ENCODE measurements at regions not wholly inside any gene's neighbourhood (a gene's known extent, or its start where the extent isn't known, plus 50 kb on each side); places are given as distances from the start of the nearest gene placed in this dataset.

- H3K4me3 ChIP-seq, result no peak overlapping the region
- H3K36me3 ChIP-seq, result no peaks in the 10 kb centered on the region
- peaks cover 3% of the 10 kb centered on the region for H3K4me1 ChIP-seq
- WGBS, result 50% methylated on average over 4 of the region's 4 CpGs
- no peak for DNase-seq (ENCODE audit: low spot score in 2 of 2)
- no peaks in the 10 kb centered on the region for H3K27me3 ChIP-seq
- H3K9me3 ChIP-seq, result no peaks in the 10 kb centered on the region
- TF ChIP-seq POLR2AphosphoS5 (IDR thresholded peaks at IDR 0.05), result no peak
- TF ChIP-seq CTCF (IDR thresholded peaks at IDR 0.05), result no peak
- no peak for TF ChIP-seq POLR2A (IDR thresholded peaks at IDR 0.05)
- TF ChIP-seq EP300 (IDR thresholded peaks at IDR 0.05), result no peak
- peak overlapping the region; percentile 62 for H3K27ac ChIP-seq
Observed at GRCh38 chr9:91151718-91152095, 210.0 kb downstream of the AUH start.

DNA sequence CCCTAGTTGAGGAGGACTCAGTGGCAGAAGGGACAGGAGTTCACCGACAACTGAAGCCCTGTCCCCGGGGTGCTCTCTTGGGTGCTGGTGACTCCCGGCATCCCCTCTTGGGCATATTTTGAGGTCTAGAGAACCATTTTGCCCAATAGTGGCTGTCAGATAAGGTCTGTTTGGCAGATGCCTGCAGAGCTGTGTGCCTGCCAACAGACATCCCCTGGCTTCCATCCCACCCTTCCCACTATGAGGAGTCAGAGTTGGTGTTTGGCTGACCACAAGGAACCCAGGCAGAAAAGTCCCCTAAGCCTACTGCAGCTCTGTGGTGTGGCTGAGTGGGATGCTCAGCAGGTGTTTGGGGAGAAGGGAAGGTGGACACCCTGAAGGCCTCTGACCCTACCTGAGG, 207.0 kb downstream of the AUH start:
- H3K4me1 ChIP-seq, result peaks cover 3% of the 10 kb centered on the region
- DNase-seq (ENCODE audit: low spot score in 2 of 2), result no peak
- H3K27ac ChIP-seq, result no peak overlapping the region
- no peaks in the 10 kb centered on the region for H3K36me3 ChIP-seq
- TF ChIP-seq POLR2AphosphoS5 (IDR thresholded peaks at IDR 0.05) (no peak), POLR2A (IDR thresholded peaks at IDR 0.05) (no peak), EP300 (IDR thresholded peaks at IDR 0.05) (no peak), CTCF (IDR thresholded peaks at IDR 0.05) (no peak)
- no peaks in the 10 kb centered on the region for H3K9me3 ChIP-seq
- H3K4me3 ChIP-seq, result no peak overlapping the region
- H3K27me3 ChIP-seq, result no peaks in the 10 kb centered on the region
- 93% methylated on average over 3 of the region's 3 CpGs for WGBS

DNA sequence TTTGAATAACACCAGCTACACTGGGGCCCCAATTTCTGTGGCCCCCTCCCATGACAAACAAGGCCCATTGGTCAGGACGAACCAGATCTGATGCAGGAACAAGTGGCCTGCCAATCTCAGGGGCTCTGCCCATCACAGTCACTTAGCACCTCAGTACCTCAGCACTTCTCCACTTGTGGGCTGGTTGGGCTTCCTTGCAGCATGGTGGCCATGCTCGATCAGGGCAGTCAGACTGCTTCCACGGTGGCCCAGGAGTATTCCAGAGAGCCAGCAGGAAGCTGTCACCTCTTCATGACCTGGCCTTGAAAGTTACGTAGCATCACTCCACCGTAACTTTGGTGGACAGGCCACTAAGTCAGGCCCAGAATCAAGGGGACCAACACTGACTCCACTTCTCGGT, 206.5 kb downstream of the AUH start:
- no peak for TF ChIP-seq CTCF (IDR thresholded peaks at IDR 0.05)
- TF ChIP-seq POLR2AphosphoS5 (IDR thresholded peaks at IDR 0.05), result no peak
- TF ChIP-seq EP300 (IDR thresholded peaks at IDR 0.05), result no peak
- no peak for TF ChIP-seq POLR2A (IDR thresholded peaks at IDR 0.05)
- H3K4me1 ChIP-seq, result peaks cover 3% of the 10 kb centered on the region
- no peak overlapping the region for H3K27ac ChIP-seq
- no peaks in the 10 kb centered on the region for H3K9me3 ChIP-seq
- no peaks in the 10 kb centered on the region for H3K36me3 ChIP-seq
- 91% methylated on average over 6 of the region's 6 CpGs for WGBS
- H3K4me3 ChIP-seq, result no peak overlapping the region
- H3K27me3 ChIP-seq, result no peaks in the 10 kb centered on the region
- no peak for DNase-seq (ENCODE audit: low spot score in 2 of 2)

DNA sequence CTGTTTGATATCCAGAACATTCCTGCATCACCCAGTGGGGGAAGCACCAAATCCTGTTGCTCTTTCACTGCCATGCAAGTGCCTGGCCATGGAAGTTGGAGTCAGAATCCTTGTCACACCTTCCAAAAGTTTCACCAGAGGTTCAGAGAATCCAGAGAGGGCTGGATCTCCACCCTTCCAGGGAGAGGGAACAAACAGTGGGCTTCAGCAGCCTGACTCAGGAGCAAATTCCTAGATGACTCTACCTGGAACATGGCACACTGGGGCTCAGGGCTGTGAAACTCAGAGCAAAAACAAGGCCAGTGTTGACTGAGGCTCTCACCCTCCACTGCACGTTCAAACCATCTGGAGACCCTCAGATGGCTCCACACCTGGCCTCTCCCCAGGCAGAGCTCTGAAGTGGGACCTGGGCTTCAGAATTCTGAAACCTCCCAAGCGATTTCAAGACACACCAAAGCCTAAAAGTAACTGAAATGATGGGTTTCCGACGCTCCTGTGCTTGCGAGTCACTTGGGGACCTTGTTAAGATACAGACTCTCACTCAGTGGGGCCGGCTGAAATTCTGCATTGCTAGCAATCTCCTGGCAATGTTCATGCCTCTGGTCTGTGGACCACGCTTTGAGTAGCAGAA, 205.9 kb downstream of the AUH start:
- WGBS, result 93% methylated on average over 7 of the region's 7 CpGs
- Histone ChIP-seq H3K27ac (no peak overlapping the region), H3K4me3 (no peak overlapping the region), H3K27me3 (no peaks in the 10 kb centered on the region), H3K4me1 (peaks cover 3% of the 10 kb centered on the region), H3K36me3 (no peaks in the 10 kb centered on the region), H3K9me3 (no peaks in the 10 kb centered on the region)
- TF ChIP-seq POLR2AphosphoS5 (IDR thresholded peaks at IDR 0.05) (no peak), EP300 (IDR thresholded peaks at IDR 0.05) (no peak), POLR2A (IDR thresholded peaks at IDR 0.05) (no peak), CTCF (IDR thresholded peaks at IDR 0.05) (no peak)
- no peak for DNase-seq (ENCODE audit: low spot score in 2 of 2)

DNA sequence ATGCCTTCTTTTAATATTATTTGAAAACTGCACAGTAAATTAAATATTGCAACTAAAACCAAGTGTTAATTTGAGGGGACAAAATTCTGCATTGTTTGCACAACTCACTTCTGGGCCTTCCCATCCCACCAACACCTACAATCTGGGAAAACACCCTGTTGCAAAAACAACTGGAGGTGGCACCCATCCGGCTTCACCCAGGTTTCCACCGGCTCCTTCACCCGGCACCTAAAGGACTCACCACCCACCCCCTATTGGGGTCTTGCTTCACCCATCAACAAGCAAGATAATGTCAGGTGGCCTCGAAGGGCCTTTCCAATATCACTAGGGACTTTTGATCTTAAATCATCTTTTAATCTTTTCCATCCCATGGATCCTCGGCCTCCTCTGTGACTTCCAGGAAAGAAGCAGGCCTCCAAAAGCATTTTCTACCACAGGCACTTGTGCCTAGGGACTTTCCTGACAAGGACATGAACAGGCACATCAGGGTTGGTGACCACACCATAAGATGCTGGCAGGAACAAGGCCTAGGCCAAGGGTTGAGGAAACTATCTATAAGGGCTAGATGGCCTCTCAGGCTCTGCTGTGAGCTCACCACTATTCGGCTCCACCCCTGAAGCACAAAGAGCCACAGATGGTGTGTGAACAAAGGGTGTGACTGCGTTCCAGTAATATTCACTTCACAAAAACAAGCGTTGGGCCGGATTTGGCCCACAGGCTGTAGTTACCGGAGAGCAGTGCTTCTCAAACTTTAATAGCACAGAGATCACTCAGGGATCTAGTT, 205.1 kb downstream of the AUH start:
- H3K27ac ChIP-seq, result no peak overlapping the region
- no peak for DNase-seq (ENCODE audit: low spot score in 2 of 2)
- peaks cover 2% of the 10 kb centered on the region for H3K4me1 ChIP-seq
- no peaks in the 10 kb centered on the region for H3K27me3 ChIP-seq
- 64% methylated on average over 10 of the region's 10 CpGs for WGBS
- no peak overlapping the region for H3K4me3 ChIP-seq
- no peaks in the 10 kb centered on the region for H3K9me3 ChIP-seq
- no peaks in the 10 kb centered on the region for H3K36me3 ChIP-seq
- TF ChIP-seq POLR2AphosphoS5 (IDR thresholded peaks at IDR 0.05), result no peak
- TF ChIP-seq CTCF (IDR thresholded peaks at IDR 0.05), result no peak
- no peak for TF ChIP-seq POLR2A (IDR thresholded peaks at IDR 0.05)
- no peak for TF ChIP-seq EP300 (IDR thresholded peaks at IDR 0.05)
